ENCODE measurements at regions not wholly inside any gene's neighbourhood (a gene's known extent, or its start where the extent isn't known, plus 50 kb on each side); places are given as distances from the start of the nearest gene placed in this dataset.
"Not testable (repeated sequence)": the region's sequence is repeated elsewhere in the genome, so short reads cannot be mapped to it uniquely, and the experiment has no call there.

DNA sequence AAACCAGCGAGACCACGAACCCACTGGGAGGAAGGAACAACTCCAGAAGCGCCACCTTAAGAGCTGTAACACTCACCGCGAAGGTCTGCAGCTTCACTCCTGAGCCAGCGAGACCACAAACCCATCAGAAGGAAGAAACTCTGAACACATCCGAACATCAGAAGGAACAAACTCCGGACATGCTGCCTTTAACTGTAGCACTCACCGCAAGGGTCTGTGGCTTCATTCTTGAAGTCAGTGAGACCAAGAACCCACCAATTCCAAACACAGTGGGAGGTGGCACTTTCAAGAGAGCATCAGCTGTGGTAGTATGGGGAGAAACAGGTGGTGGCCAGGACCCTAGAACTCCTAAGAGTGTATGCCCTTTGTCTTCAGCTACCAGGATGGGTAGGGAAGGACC lies 179.8 kb upstream of the PKP2 start:
- TF ChIP-seq EZH2 (IDR thresholded peaks at IDR 0.05; ENCODE audit: borderline replicate concordance, low read depth, low read length, severe bottlenecking): not testable (repeated sequence)
- TF ChIP-seq, protein P1, sequence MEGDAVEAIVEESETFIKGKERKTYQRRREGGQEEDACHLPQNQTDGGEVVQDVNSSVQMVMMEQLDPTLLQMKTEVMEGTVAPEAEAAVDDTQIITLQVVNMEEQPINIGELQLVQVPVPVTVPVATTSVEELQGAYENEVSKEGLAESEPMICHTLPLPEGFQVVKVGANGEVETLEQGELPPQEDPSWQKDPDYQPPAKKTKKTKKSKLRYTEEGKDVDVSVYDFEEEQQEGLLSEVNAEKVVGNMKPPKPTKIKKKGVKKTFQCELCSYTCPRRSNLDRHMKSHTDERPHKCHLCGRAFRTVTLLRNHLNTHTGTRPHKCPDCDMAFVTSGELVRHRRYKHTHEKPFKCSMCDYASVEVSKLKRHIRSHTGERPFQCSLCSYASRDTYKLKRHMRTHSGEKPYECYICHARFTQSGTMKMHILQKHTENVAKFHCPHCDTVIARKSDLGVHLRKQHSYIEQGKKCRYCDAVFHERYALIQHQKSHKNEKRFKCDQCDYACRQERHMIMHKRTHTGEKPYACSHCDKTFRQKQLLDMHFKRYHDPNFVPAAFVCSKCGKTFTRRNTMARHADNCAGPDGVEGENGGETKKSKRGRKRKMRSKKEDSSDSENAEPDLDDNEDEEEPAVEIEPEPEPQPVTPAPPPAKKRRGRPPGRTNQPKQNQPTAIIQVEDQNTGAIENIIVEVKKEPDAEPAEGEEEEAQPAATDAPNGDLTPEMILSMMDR (IDR thresholded peaks at IDR 0.05; ENCODE audit: borderline replicate concordance, extremely low read depth, low read length, poor library complexity, severe bottlenecking): not testable (repeated sequence)

All from DND-41 (cell line).